Mammary epithelial cell (primary cell): ENCODE measurements at regions not wholly inside any gene's neighbourhood (a gene's known extent, or its start where the extent isn't known, plus 50 kb on each side); places are given as distances from the start of the nearest gene placed in this dataset.

Experiments used
- CTCF ChIP-seq, 2 donors: IDR thresholded peaks in 1 of 2; conservative IDR thresholded peaks in 1 of 2; 2 replicates each; pipeline ENCODE4 v1.5.1; 2011 to 2012; ENCODE audit warnings: inconsistent platforms in 2 of 2, low read length in 2 of 2, mild to moderate bottlenecking in 2 of 2, control low read depth in 1 of 2, low read depth in 1 of 2; ENCODE audit not compliant: insufficient read depth in 1 of 2; ENCODE audit errors: extremely low read depth in 1 of 2
- EZH2 ChIP-seq: IDR thresholded peaks from 2 replicates; pipeline ENCODE4 v1.6.1; 2012; ENCODE audit warnings: low read length, inconsistent platforms, borderline replicate concordance

- no peak for TF ChIP-seq CTCF (conservative IDR thresholded peaks at IDR 0.05 in 1 of 2, IDR thresholded peaks at IDR 0.05 in 1 of 2; ENCODE audit: extremely low read depth in 1 of 2, insufficient read depth in 1 of 2, low read depth in 1 of 2, low read length in 2 of 2)
- TF ChIP-seq EZH2, result no peak
These were observed 444.1 kb downstream of the XIRP2 start for GRCh38 chr2:167332358-167332757.
